ENCODE measurements at regions not wholly inside any gene's neighbourhood (a gene's known extent, or its start where the extent isn't known, plus 50 kb on each side); places are given as distances from the start of the nearest gene placed in this dataset.
"Not testable (repeated sequence)": the region's sequence is repeated elsewhere in the genome, so short reads cannot be mapped to it uniquely, and the experiment has no call there.

GRCh38 chr21:14009238-14009981 lies 201.3 kb downstream of the LIPI start:
- in situ Hi-C loops (cut with MboI), result not testable (repeated sequence)

GRCh38 chr21:14008436-14008835 lies 202.3 kb downstream of the LIPI start:
- WGBS (ENCODE audit: insufficient coverage, low coverage, missing lambda C conversion rate), result 67% methylated on average over 3 of the region's 5 CpGs
- FAIRE-seq; H3K27me3 ChIP-seq (ENCODE audit: control insufficient read depth in 2 of 2, insufficient read depth in 2 of 2, low read length in 2 of 2); CTCF ChIA-PET (ENCODE audit: low intra/inter-chr PET ratio); intact Hi-C loops (cut with micrococcal nuclease); H3K36me3 ChIP-seq (ENCODE audit: control insufficient read depth, insufficient read depth, low read length); H3K4me2 ChIP-seq (ENCODE audit: insufficient read depth, low read length); H3K79me2 ChIP-seq (ENCODE audit: control insufficient read depth, insufficient read depth, low read length); POLR2A ChIA-PET; BruUV-seq (replicated peaks); H4K20me1 ChIP-seq (replicated peaks; ENCODE audit: control insufficient read depth, insufficient read depth, low read length); H3K9ac ChIP-seq (ENCODE audit: insufficient read depth in 1 of 2, low read depth in 2 of 2, low read length in 2 of 2); H3K9me1 ChIP-seq (ENCODE audit: control insufficient read depth, insufficient read depth, low read length); in situ Hi-C loops (cut with MboI); ATAC-seq; H3K27ac ChIP-seq (ENCODE audit: extremely low read depth, low read depth, low read length); H3K4me3 ChIP-seq; H2AFZ ChIP-seq (ENCODE audit: low read depth, low read length); DNase-seq (ENCODE audit: extremely low read depth in 1 of 4, low spot score in 3 of 4); H3K9me3 ChIP-seq (replicated peaks; ENCODE audit: control insufficient read depth, insufficient read depth, low read depth, low read length): not testable (repeated sequence)
- H3K4me1 ChIP-seq (replicated peaks in 1 of 2; ENCODE audit: control insufficient read depth in 2 of 2, insufficient read depth in 2 of 2, low read length in 2 of 2), result peaks cover 0 to 12% of the 10 kb centered on the region in 2 experiments; a peak in 2 of 5 replicates
- TF ChIP-seq NFIC (IDR thresholded peaks at IDR 0.05), result peak; percentile 16; the same call in 1 of the 2 replicates

More at GRCh38 chr21:14009238-14009981, 201.3 kb downstream of the LIPI start:
- FAIRE-seq; BruUV-seq (replicated peaks); H3K4me3 ChIP-seq; H3K27ac ChIP-seq (ENCODE audit: extremely low read depth, low read depth, low read length); H3K9me1 ChIP-seq (ENCODE audit: control insufficient read depth, insufficient read depth, low read length); POLR2A ChIA-PET; H3K9me3 ChIP-seq (replicated peaks; ENCODE audit: control insufficient read depth, insufficient read depth, low read depth, low read length); H3K4me2 ChIP-seq (ENCODE audit: insufficient read depth, low read length); DNase-seq (ENCODE audit: extremely low read depth in 1 of 4, low spot score in 3 of 4); H4K20me1 ChIP-seq (replicated peaks; ENCODE audit: control insufficient read depth, insufficient read depth, low read length); ATAC-seq; H3K36me3 ChIP-seq (ENCODE audit: control insufficient read depth, insufficient read depth, low read length); H2AFZ ChIP-seq (ENCODE audit: low read depth, low read length); H3K9ac ChIP-seq (ENCODE audit: insufficient read depth in 1 of 2, low read depth in 2 of 2, low read length in 2 of 2); H3K79me2 ChIP-seq (ENCODE audit: control insufficient read depth, insufficient read depth, low read length); H3K27me3 ChIP-seq (ENCODE audit: control insufficient read depth in 2 of 2, insufficient read depth in 2 of 2, low read length in 2 of 2); CTCF ChIA-PET (ENCODE audit: low intra/inter-chr PET ratio); intact Hi-C loops (cut with micrococcal nuclease): not testable (repeated sequence)
- peaks cover 0 to 12% of the 10 kb centered on the region in 2 experiments; a peak in 2 of 5 replicates for H3K4me1 ChIP-seq (replicated peaks in 1 of 2; ENCODE audit: control insufficient read depth in 2 of 2, insufficient read depth in 2 of 2, low read length in 2 of 2)
- 12% methylated on average over 17 of the region's 22 CpGs for WGBS (ENCODE audit: insufficient coverage, low coverage, missing lambda C conversion rate)

GRCh38 chr21:14008006-14008405 lies 202.7 kb downstream of the LIPI start:
- H3K4me2 ChIP-seq (ENCODE audit: insufficient read depth, low read length); ATAC-seq; POLR2A ChIA-PET; in situ Hi-C loops (cut with MboI); H3K27me3 ChIP-seq (ENCODE audit: control insufficient read depth in 2 of 2, insufficient read depth in 2 of 2, low read length in 2 of 2); DNase-seq (ENCODE audit: extremely low read depth in 1 of 4, low spot score in 3 of 4); H3K4me3 ChIP-seq; H4K20me1 ChIP-seq (replicated peaks; ENCODE audit: control insufficient read depth, insufficient read depth, low read length); H3K9me1 ChIP-seq (ENCODE audit: control insufficient read depth, insufficient read depth, low read length); CTCF ChIA-PET (ENCODE audit: low intra/inter-chr PET ratio); FAIRE-seq; H3K79me2 ChIP-seq (ENCODE audit: control insufficient read depth, insufficient read depth, low read length); H2AFZ ChIP-seq (ENCODE audit: low read depth, low read length); H3K36me3 ChIP-seq (ENCODE audit: control insufficient read depth, insufficient read depth, low read length); intact Hi-C loops (cut with micrococcal nuclease); H3K9ac ChIP-seq (ENCODE audit: insufficient read depth in 1 of 2, low read depth in 2 of 2, low read length in 2 of 2); H3K27ac ChIP-seq (ENCODE audit: extremely low read depth, low read depth, low read length); BruUV-seq (replicated peaks); H3K9me3 ChIP-seq (replicated peaks; ENCODE audit: control insufficient read depth, insufficient read depth, low read depth, low read length): not testable (repeated sequence)
- WGBS (ENCODE audit: insufficient coverage, low coverage, missing lambda C conversion rate), result 26% methylated on average over 13 of the region's 17 CpGs
- H3K4me1 ChIP-seq (replicated peaks in 1 of 2; ENCODE audit: control insufficient read depth in 2 of 2, insufficient read depth in 2 of 2, low read length in 2 of 2), result peaks cover 0 to 12% of the 10 kb centered on the region in 2 experiments; a peak in 2 of 5 replicates

- intact Hi-C loops (cut with micrococcal nuclease), result not testable (repeated sequence)
Measured at GRCh38 chr21:14006144-14006543, 204.6 kb downstream of the LIPI start.

More at GRCh38 chr21:14006144-14006543, 204.6 kb downstream of the LIPI start:
- H3K79me2 ChIP-seq (ENCODE audit: control insufficient read depth, insufficient read depth, low read length); BruUV-seq (replicated peaks); H3K36me3 ChIP-seq (ENCODE audit: control insufficient read depth, insufficient read depth, low read length); H3K9me3 ChIP-seq (replicated peaks; ENCODE audit: control insufficient read depth, insufficient read depth, low read depth, low read length); in situ Hi-C loops (cut with MboI); H3K9me1 ChIP-seq (ENCODE audit: control insufficient read depth, insufficient read depth, low read length); ATAC-seq; H3K4me2 ChIP-seq (ENCODE audit: insufficient read depth, low read length); H3K27me3 ChIP-seq (ENCODE audit: control insufficient read depth in 2 of 2, insufficient read depth in 2 of 2, low read length in 2 of 2); H3K9ac ChIP-seq (ENCODE audit: insufficient read depth in 1 of 2, low read depth in 2 of 2, low read length in 2 of 2); DNase-seq (ENCODE audit: extremely low read depth in 1 of 4, low spot score in 3 of 4); H3K27ac ChIP-seq (ENCODE audit: extremely low read depth, low read depth, low read length); H2AFZ ChIP-seq (ENCODE audit: low read depth, low read length); POLR2A ChIA-PET; H3K4me3 ChIP-seq; H3K4me1 ChIP-seq (replicated peaks in 1 of 2; ENCODE audit: control insufficient read depth in 2 of 2, insufficient read depth in 2 of 2, low read length in 2 of 2); H4K20me1 ChIP-seq (replicated peaks; ENCODE audit: control insufficient read depth, insufficient read depth, low read length); CTCF ChIA-PET (ENCODE audit: low intra/inter-chr PET ratio): not testable (repeated sequence)
- FAIRE-seq, result peak; percentile 60
- WGBS (ENCODE audit: insufficient coverage, low coverage, missing lambda C conversion rate), result 0% methylated on average over 4 of the region's 7 CpGs
